ENCODE measurements at regions not wholly inside any gene's neighbourhood (a gene's known extent, or its start where the extent isn't known, plus 50 kb on each side); places are given as distances from the start of the nearest gene placed in this dataset.

DNA sequence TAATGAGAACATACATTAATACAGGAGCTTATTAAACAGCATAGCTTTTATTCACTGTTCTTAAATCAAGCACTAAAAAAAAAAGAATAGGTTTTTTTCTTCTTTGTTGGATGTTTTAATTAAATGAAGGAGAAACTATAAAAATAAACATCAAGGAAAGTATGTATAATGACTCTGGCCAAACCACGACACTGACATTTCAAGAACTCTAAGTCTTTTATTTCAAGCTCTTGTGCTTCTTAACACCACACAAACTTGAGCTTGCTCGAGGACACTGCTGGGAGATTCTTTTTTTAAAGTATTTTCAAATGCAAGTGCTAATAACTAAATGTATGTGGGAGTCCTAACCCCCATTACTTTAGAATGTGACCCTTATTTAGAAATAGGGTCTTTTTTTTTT, 204.9 kb upstream of the PPARGC1A start:
- intact Hi-C loops (cut with DNase I): no loop called here
- no peaks in the 10 kb centered on the region for H3K9me3 ChIP-seq
- no peak for TF ChIP-seq POLR2A (IDR thresholded peaks at IDR 0.05)
- no peak for TF ChIP-seq CTCF (IDR thresholded peaks at IDR 0.05)
- TF ChIP-seq EP300 (IDR thresholded peaks at IDR 0.05): no peak
- H3K27ac ChIP-seq: no peak overlapping the region
- H3K36me3 ChIP-seq: no peaks in the 10 kb centered on the region
- 20 to 30% (median 22%) methylated on average over 2 of the region's 2 CpGs for WGBS, 3 donors
- H3K4me3 ChIP-seq: no peak overlapping the region
- no peak for DNase-seq
- H3K27me3 ChIP-seq: no peaks in the 10 kb centered on the region
- H3K4me1 ChIP-seq (ENCODE audit: insufficient read depth): no peaks in the 10 kb centered on the region

DNA sequence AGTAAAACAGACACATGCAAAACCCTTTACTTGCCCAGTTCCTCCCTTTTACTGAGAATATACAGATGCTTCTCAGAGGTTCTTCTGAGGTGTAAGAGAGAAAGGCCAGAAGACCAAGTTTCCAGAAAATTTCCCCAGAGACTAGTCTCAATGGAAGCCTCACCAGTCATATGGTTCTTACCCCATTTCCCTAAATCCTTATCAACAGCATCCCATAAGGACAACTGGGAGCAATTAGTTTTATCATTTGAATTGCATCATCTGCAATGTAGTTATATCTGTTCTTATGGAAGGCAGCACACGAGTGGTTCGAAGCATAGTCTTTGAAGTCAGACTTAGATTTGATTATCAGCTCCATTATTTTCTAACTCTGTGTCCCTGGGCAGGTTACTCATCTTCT, 203.6 kb upstream of the PPARGC1A start:
- no peak for DNase-seq
- Histone ChIP-seq H3K36me3 (no peaks in the 10 kb centered on the region), H3K9me3 (no peaks in the 10 kb centered on the region), H3K4me1 (ENCODE audit: insufficient read depth) (no peaks in the 10 kb centered on the region), H3K27me3 (no peaks in the 10 kb centered on the region), H3K27ac (no peak overlapping the region), H3K4me3 (no peak overlapping the region)
- WGBS, 3 donors: 77 to 89% (median 87%) methylated on average over 2 of the region's 2 CpGs
- no peak for TF ChIP-seq CTCF (IDR thresholded peaks at IDR 0.05)
- TF ChIP-seq EP300 (IDR thresholded peaks at IDR 0.05): no peak
- intact Hi-C loops (cut with DNase I): no loop called here

- Histone ChIP-seq H3K4me3 (no peak overlapping the region), H3K4me1 (ENCODE audit: insufficient read depth) (no peaks in the 10 kb centered on the region), H3K36me3 (no peaks in the 10 kb centered on the region), H3K27ac (no peak overlapping the region), H3K9me3 (no peaks in the 10 kb centered on the region), H3K27me3 (no peaks in the 10 kb centered on the region)
- TF ChIP-seq POLR2A (IDR thresholded peaks at IDR 0.05) (no peak), EP300 (IDR thresholded peaks at IDR 0.05) (no peak), CTCF (IDR thresholded peaks at IDR 0.05) (no peak)
- intact Hi-C loops (cut with DNase I): no loop called here
- DNase-seq: no peak
- 91 to 92% (median 91%) methylated on average over 6 of the region's 6 CpGs for WGBS, 3 donors
Observed at GRCh38 chr4:24091639-24092233, 201.9 kb upstream of the PPARGC1A start.

GRCh38 chr4:24089851-24090534, 200.1 kb upstream of the PPARGC1A start:
- 51 to 61% (median 56%) methylated on average over 3 of the region's 3 CpGs for WGBS, 3 donors
- no peaks in the 10 kb centered on the region for H3K27me3 ChIP-seq
- TF ChIP-seq CTCF (IDR thresholded peaks at IDR 0.05): no peak
- TF ChIP-seq EP300 (IDR thresholded peaks at IDR 0.05): no peak
- TF ChIP-seq POLR2A (IDR thresholded peaks at IDR 0.05): no peak
- H3K27ac ChIP-seq: no peak overlapping the region
- intact Hi-C loops (cut with DNase I): no loop called here
- no peak for DNase-seq
- H3K4me3 ChIP-seq: no peak overlapping the region
- H3K36me3 ChIP-seq: no peaks in the 10 kb centered on the region
- no peaks in the 10 kb centered on the region for H3K4me1 ChIP-seq (ENCODE audit: insufficient read depth)
- H3K9me3 ChIP-seq: no peaks in the 10 kb centered on the region

All from ovary (tissue), 7 donors.